Activated B cell treated with CpG ODN at 0.5 μM for 24 hours (primary cell): ENCODE measurements at regions not wholly inside any gene's neighbourhood (a gene's known extent, or its start where the extent isn't known, plus 50 kb on each side); places are given as distances from the start of the nearest gene placed in this dataset.
"Not testable (repeated sequence)": the region's sequence is repeated elsewhere in the genome, so short reads cannot be mapped to it uniquely, and the experiment has no call there.

Source experiments
- ATAC-seq: fragments of 200-7000 bp; cut with Tn5 transposase; one replicate; pipeline ENCODE4 v1.10.0; 2021; ENCODE audit warnings: low read depth, mild to moderate bottlenecking, moderate library complexity
- CTCF ChIA-PET: fragments of 350-600 bp; sonication (Branson Sonifier 250); formaldehyde crosslinking; loops from one replicate; lab custom pipeline; 2021; ENCODE audit warnings: antibody characterized with exemption; lab: Charles Lee
- POLR2A ChIA-PET: fragments of 350-600 bp; sonication (Branson Sonifier 250); formaldehyde crosslinking; loops from one replicate; lab custom pipeline; 2021; ENCODE audit warnings: antibody characterized with exemption; lab: Charles Lee
- DNase-seq: peaks from one replicate; pipeline ENCODE4 v3.0.0; 2022
- H3K27ac Mint-ChIP-seq: one replicate; pipeline ENCODE4 v1.8.0; 2020; ENCODE audit warnings: mixed read lengths
- H3K27me3 Mint-ChIP-seq: one replicate; pipeline ENCODE4 v1.8.0; 2021; ENCODE audit warnings: mixed read lengths
- H3K36me3 Mint-ChIP-seq: one replicate; pipeline ENCODE4 v1.8.0; 2021; ENCODE audit warnings: low read depth, mixed read lengths
- H3K4me1 Mint-ChIP-seq: one replicate; pipeline ENCODE4 v1.8.0; 2021; ENCODE audit warnings: mixed read lengths
- H3K4me3 Mint-ChIP-seq: one replicate; pipeline ENCODE4 v1.8.0; 2020; ENCODE audit warnings: mild to moderate bottlenecking, mixed read lengths
- H3K9me3 Mint-ChIP-seq: one replicate; pipeline ENCODE4 v1.8.0; 2020; ENCODE audit warnings: mixed read lengths
- CTCF ChIP-seq: fragments of 200-600 bp; IDR thresholded peaks from one replicate; pipeline ENCODE4 v1.8.0; 2022; ENCODE audit warnings: antibody characterized with exemption, mild to moderate bottlenecking
- intact Hi-C: fragments of 100-400 bp; cut with micrococcal nuclease; formaldehyde crosslinking; loops from one replicate; pipeline ENCODE4 v1.15.1; 2024

DNA sequence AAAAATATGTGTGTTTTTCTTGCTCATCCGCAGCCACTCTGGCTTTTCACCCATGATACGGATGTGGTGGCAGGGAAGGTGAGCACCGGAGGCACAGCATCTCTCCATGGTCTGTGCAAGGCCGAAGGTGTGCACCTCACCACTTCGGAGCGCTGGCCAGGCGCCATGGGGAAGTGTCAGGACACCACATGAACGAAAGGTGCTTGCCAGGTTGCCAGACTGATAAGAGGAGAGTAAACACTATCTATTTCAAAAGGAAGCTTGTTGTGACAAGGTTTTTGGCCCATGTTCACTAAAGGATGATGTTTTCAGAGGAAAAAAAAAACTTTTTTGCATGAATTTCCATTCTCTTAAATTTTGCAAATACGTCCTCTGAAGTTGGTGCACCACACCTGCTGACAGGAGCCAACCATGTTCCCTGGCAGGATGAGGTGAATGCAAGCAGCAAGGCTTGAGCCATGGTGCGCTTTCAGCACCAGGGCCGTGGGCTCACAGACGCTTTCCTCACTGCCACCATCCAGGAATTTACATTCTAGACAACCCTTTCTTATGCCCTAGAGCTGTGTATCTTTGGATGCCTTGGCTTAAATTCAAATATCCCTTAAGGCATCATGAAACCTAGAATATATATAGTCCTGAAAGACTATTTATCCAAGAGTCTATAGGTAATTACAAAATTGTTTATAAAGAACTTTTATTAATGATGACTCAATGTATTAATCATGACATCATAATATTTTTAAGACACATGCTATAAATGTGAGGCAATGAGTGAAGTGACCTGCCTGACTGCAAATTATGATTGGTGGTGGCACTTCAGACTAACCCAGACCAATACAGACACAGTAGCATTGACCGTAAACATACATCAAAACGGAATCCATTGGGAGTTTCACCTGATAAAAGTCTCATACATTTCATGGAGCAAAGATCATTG is 234.5 kb downstream of the TFAP2A start:
- Mint-ChIP-seq H3K9me3 (peaks cover 2% of the 10 kb centered on the region), H3K27ac (no peak overlapping the region), H3K27me3 (no peaks in the 10 kb centered on the region), H3K4me3 (no peak overlapping the region), H3K4me1 (no peaks in the 10 kb centered on the region), H3K36me3 (no peaks in the 10 kb centered on the region)
- DNase-seq (no peak), ATAC-seq (no peak)
- ChIA-PET POLR2A (no interaction called here), CTCF (no interaction called here)
- no peak for TF ChIP-seq CTCF
- intact Hi-C loops: no loop called here

- Mint-ChIP-seq H3K27me3 (no peaks in the 10 kb centered on the region), H3K4me1 (no peaks in the 10 kb centered on the region), H3K4me3 (no peak overlapping the region), H3K27ac (no peak overlapping the region), H3K9me3 (peaks cover 2% of the 10 kb centered on the region), H3K36me3 (no peaks in the 10 kb centered on the region)
- ChIA-PET POLR2A (no interaction called here), CTCF (no interaction called here)
- no peak for ATAC-seq
- no peak for DNase-seq
- TF ChIP-seq CTCF: no peak
- intact Hi-C loops: no loop called here
Measured at GRCh38 chr6:10177704-10178103, 237.2 kb downstream of the TFAP2A start.

GRCh38 chr6:10175362-10175761 is 239.5 kb downstream of the TFAP2A start:
- ChIA-PET POLR2A (no interaction called here), CTCF (no interaction called here)
- Mint-ChIP-seq H3K36me3 (no peaks in the 10 kb centered on the region), H3K9me3 (peaks cover 3% of the 10 kb centered on the region), H3K4me3 (no peak overlapping the region), H3K27ac (no peak overlapping the region), H3K4me1 (no peaks in the 10 kb centered on the region), H3K27me3 (no peaks in the 10 kb centered on the region)
- intact Hi-C loops: no loop called here
- no peak for DNase-seq
- TF ChIP-seq CTCF: no peak
- no peak for ATAC-seq

DNA sequence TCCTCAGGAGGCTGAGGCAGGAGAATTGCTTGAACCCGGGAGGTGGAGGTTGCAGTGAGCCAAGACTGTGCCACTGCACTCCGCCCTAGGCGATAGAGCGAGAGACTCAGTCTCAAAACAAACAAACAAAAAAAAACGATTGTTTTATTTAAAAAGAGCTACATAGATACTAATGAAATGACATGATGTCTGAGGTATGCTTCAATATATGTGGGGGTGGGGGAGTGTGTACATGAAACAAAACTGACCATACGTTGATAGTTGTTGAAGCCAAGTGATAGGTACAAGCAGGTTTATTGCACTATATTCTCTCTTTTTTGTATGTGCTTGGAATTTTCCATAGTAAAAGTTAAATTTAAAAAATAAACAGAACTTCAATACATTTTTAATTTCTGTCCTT is 240.1 kb downstream of the TFAP2A start:
- TF ChIP-seq CTCF: no peak
- Mint-ChIP-seq H3K27ac (no peak overlapping the region), H3K36me3 (no peaks in the 10 kb centered on the region), H3K27me3 (no peaks in the 10 kb centered on the region), H3K4me1 (no peaks in the 10 kb centered on the region), H3K4me3 (no peak overlapping the region), H3K9me3 (peaks cover 3% of the 10 kb centered on the region)
- DNase-seq (no peak), ATAC-seq (no peak)
- ChIA-PET CTCF (no interaction called here), POLR2A (no interaction called here)
- intact Hi-C loops: no loop called here

DNA sequence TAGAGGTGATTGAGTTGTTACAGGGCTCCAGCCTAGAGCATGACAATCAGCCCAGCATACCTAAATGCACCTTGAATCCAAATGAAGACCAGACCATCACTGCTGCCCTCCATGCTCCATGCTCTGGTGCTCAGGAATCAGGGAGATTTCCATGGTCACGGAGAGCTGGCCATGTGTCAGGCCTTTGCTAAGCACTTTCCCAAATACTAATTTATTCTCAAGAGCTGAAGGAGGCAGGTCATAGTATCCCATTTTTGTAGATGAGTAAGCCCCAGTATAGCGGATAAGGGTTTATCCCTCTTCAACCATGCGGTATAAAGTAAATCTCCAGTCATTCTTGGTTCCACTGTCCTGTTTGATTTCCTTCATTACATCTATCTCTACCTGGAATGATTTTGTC is 240.8 kb downstream of the TFAP2A start:
- intact Hi-C loops: no loop called here
- TF ChIP-seq CTCF: no peak

GRCh38 chr6:10171706-10172105 is 243.2 kb downstream of the TFAP2A start:
- H3K27ac Mint-ChIP-seq, H3K27me3 Mint-ChIP-seq, H3K4me3 Mint-ChIP-seq, CTCF ChIA-PET, H3K36me3 Mint-ChIP-seq, H3K9me3 Mint-ChIP-seq, H3K4me1 Mint-ChIP-seq, POLR2A ChIA-PET, DNase-seq, intact Hi-C loops, ATAC-seq: not testable (repeated sequence)

More for the DNA sequence above, 240.8 kb downstream of the TFAP2A start:
- H3K9me3 Mint-ChIP-seq: peaks cover 3% of the 10 kb centered on the region
- DNase-seq: no peak
- H3K4me1 Mint-ChIP-seq: no peaks in the 10 kb centered on the region
- H3K27me3 Mint-ChIP-seq: no peaks in the 10 kb centered on the region
- no peak for ATAC-seq
- H3K4me3 Mint-ChIP-seq: no peak overlapping the region
- H3K27ac Mint-ChIP-seq: no peak overlapping the region
- POLR2A ChIA-PET: no interaction called here
- CTCF ChIA-PET: no interaction called here
- no peaks in the 10 kb centered on the region for H3K36me3 Mint-ChIP-seq
